HepG2 (cell line): ENCODE measurements at regions not wholly inside any gene's neighbourhood (a gene's known extent, or its start where the extent isn't known, plus 50 kb on each side); places are given as distances from the start of the nearest gene placed in this dataset.
A peak's percentile ranks its signal among the peaks of the same experiment; 100 is the strongest.

Source experiments
- ATAC-seq: fragments of 200-7000 bp; cut with Tn5 transposase; 3 replicates; pipeline ENCODE4 v1.9.1; 2020; ENCODE audit warnings: mild to moderate bottlenecking, moderate library complexity
- BruUV-seq: library from RNA; stranded (reverse); fragments of 400-500 nt; replicated peaks from 2 replicates; lab custom pipeline; 2021; lab: Mats Ljungman, UMichigan
- CTCF ChIA-PET: fragments of 300-600 bp; formaldehyde crosslinking; extraction: SDS; loops from one replicate; lab custom pipeline; 2021; ENCODE audit warnings: low total read pairs, inconsistent platforms, low intra/inter-chr PET ratio; lab: Yijun Ruan, JAX
- POLR2A ChIA-PET: fragments of 350-600 bp; sonication (Branson Sonifier 250); formaldehyde crosslinking; loops from one replicate; lab custom pipeline; 2020; ENCODE audit warnings: antibody characterized with exemption, inconsistent platforms; lab: Yijun Ruan, JAX
- DNase-seq: peaks from one replicate; pipeline ENCODE4 v3.0.0-alpha.2; 2015; ENCODE audit warnings: low spot score
- FAIRE-seq: peaks from 3 replicates; lab custom pipeline; 2011; peaks lifted over from hg19 to GRCh38; lab: Jason Lieb, UNC
- H2AFZ ChIP-seq: one replicate; pipeline ENCODE4 v1.6.1; 2011; ENCODE audit warnings: low read length, inconsistent platforms
- H3K27ac ChIP-seq: fragments of 300-600 bp; 3 replicates; pipeline ENCODE4 v1.8.0; 2011; ENCODE audit warnings: mixed run types, mild to moderate bottlenecking, mixed read lengths, low read length, inconsistent platforms; ENCODE audit not compliant: insufficient read depth; ENCODE audit errors: extremely low read length
- H3K27me3 ChIP-seq, 2 experiments: fragments of 200-600 bp in 1 of 2; 2 replicates in 1 of 2; 3 replicates in 1 of 2; pipeline versions ENCODE4 v1.6.0 to v1.8.0; 2011; ENCODE audit warnings: low read length in 2 of 2, mild to moderate bottlenecking in 2 of 2, moderate library complexity in 2 of 2, inconsistent platforms in 1 of 2; ENCODE audit not compliant: insufficient read depth in 2 of 2, control insufficient read depth in 1 of 2
- H3K36me3 ChIP-seq, 2 experiments: fragments of 200-600 bp in 1 of 2; replicated peaks in 1 of 2; 2 replicates in 1 of 2; 3 replicates in 1 of 2; pipeline versions ENCODE4 v1.5.1 to v1.8.0; 2011; ENCODE audit warnings: low read length in 2 of 2, inconsistent platforms in 1 of 2; ENCODE audit not compliant: insufficient read depth in 2 of 2, control insufficient read depth in 1 of 2
- H3K4me1 ChIP-seq: 2 replicates; pipeline ENCODE4 v1.5.1; 2012; ENCODE audit warnings: low read length, inconsistent platforms; ENCODE audit not compliant: insufficient read depth
- H3K4me2 ChIP-seq: 2 replicates; pipeline ENCODE4 v1.6.0; 2011; ENCODE audit warnings: low read depth, low read length, inconsistent platforms
- H3K4me3 ChIP-seq, 3 experiments: fragments of 200-600 bp in 1 of 3; sonication (generic), shearing (Covaris generic) in 1 of 3; replicated peaks in 1 of 3; 2 replicates each; pipeline ENCODE4 v1.5.1; 2011 to 2016; ENCODE audit warnings: low read length in 3 of 3, inconsistent platforms in 2 of 3, low read depth in 2 of 3, mild to moderate bottlenecking in 2 of 3, control low read depth in 1 of 3, mixed read lengths in 1 of 3; ENCODE audit not compliant: insufficient read depth in 1 of 3
- H3K79me2 ChIP-seq: one replicate; pipeline ENCODE4 v1.6.1; 2011; ENCODE audit warnings: low read length, inconsistent platforms; ENCODE audit not compliant: insufficient read depth
- H3K9ac ChIP-seq: 2 replicates; pipeline ENCODE4 v1.6.0; 2011; ENCODE audit warnings: mild to moderate bottlenecking, low read depth, low read length, inconsistent platforms; ENCODE audit not compliant: insufficient read depth
- H3K9me3 ChIP-seq: 2 replicates; pipeline ENCODE4 v1.5.1; 2012; ENCODE audit warnings: mild to moderate bottlenecking, low read length
- H4K20me1 ChIP-seq: 2 replicates; pipeline ENCODE4 v1.6.0; 2011; ENCODE audit warnings: inconsistent platforms, mild to moderate bottlenecking, low read length, moderate library complexity; ENCODE audit not compliant: insufficient read depth
- DMAP1 ChIP-seq: IDR thresholded peaks from 2 replicates; pipeline ENCODE4 v1.6.1; 2016
- DZIP1 ChIP-seq: sonication (generic); formaldehyde crosslinking; IDR thresholded peaks from 2 replicates; pipeline ENCODE4 v1.5.0; 2020; ENCODE audit warnings: mild to moderate bottlenecking, missing genetic modification reagents
- HNF4G ChIP-seq, 2 experiments: sonication (generic) in 1 of 2; formaldehyde crosslinking in 1 of 2; IDR thresholded peaks; 2 replicates each; pipeline versions ENCODE4 v1.4.0 to v1.6.1; 2011 to 2020; ENCODE audit warnings: borderline replicate concordance in 2 of 2, low read depth in 2 of 2, mild to moderate bottlenecking in 2 of 2, low read length in 1 of 2, missing genetic modification reagents in 1 of 2, moderate library complexity in 1 of 2
- HOXA9 ChIP-seq: sonication (generic); formaldehyde crosslinking; IDR thresholded peaks from 2 replicates; pipeline ENCODE4 v1.8.1; 2022; ENCODE audit warnings: missing genetic modification reagents, mild to moderate bottlenecking, moderate library complexity, borderline replicate concordance
- REPIN1 ChIP-seq: sonication (generic); formaldehyde crosslinking; IDR thresholded peaks from 2 replicates; pipeline ENCODE4 v1.8.0; 2022; ENCODE audit warnings: missing genetic modification reagents, low read depth, mild to moderate bottlenecking, borderline replicate concordance
- SATB2 ChIP-seq: sonication (generic); formaldehyde crosslinking; IDR thresholded peaks from 2 replicates; pipeline ENCODE4 v1.5.0; 2020; ENCODE audit warnings: missing genetic modification reagents
- TRIM24 ChIP-seq: sonication (generic); formaldehyde crosslinking; IDR thresholded peaks from 2 replicates; pipeline ENCODE4 v1.8.0; 2022; ENCODE audit warnings: mild to moderate bottlenecking, missing genetic modification reagents
- ZNF496 ChIP-seq: sonication (generic); formaldehyde crosslinking; IDR thresholded peaks from 2 replicates; pipeline ENCODE4 v1.8.1; 2023; ENCODE audit warnings: mild to moderate bottlenecking, moderate library complexity, missing genetic modification reagents; ENCODE audit not compliant: insufficient replicate concordance
- ZNF510 ChIP-seq: sonication (generic); formaldehyde crosslinking; IDR thresholded peaks from 2 replicates; pipeline ENCODE4 v1.4.0; 2020; ENCODE audit warnings: low read depth, mild to moderate bottlenecking, missing genetic modification reagents
- ZNF605 ChIP-seq: sonication (generic); formaldehyde crosslinking; IDR thresholded peaks from 2 replicates; pipeline ENCODE4 v1.8.0; 2022; ENCODE audit warnings: mild to moderate bottlenecking, missing genetic modification reagents
- ZNF660 ChIP-seq: sonication (generic); formaldehyde crosslinking; IDR thresholded peaks from 2 replicates; pipeline ENCODE4 v1.5.1; 2020; ENCODE audit warnings: mild to moderate bottlenecking, low read depth, missing genetic modification reagents, borderline replicate concordance
- ZNF784 ChIP-seq: sonication (generic); formaldehyde crosslinking; IDR thresholded peaks from 2 replicates; pipeline ENCODE4 v1.5.1; 2020; ENCODE audit warnings: missing genetic modification reagents, mild to moderate bottlenecking, borderline replicate concordance
- ZSCAN9 ChIP-seq: IDR thresholded peaks from 2 replicates; pipeline ENCODE4 v1.6.1; 2016; ENCODE audit warnings: borderline replicate concordance
- WGBS: methylation state at CpG from one replicate; pipeline ENCODE4 v1.1.6; 2017; ENCODE audit warnings: low lambda C conversion rate; 5-methylcytosine and 5-hydroxymethylcytosine counted together
- in situ Hi-C: cut with HindIII; loops from 2 replicates; pipeline ENCODE4 v1.10.0; 2017; ENCODE audit warnings: low pct_unique_long_range_greater_than_20kb; ENCODE audit not compliant: extremely low pct_ligation_motif_present
- intact Hi-C: fragments of 100-400 bp; cut with micrococcal nuclease; formaldehyde crosslinking; loops from one replicate; pipeline ENCODE4 v1.10.0; 2022; ENCODE audit not compliant: unreplicated experiment
- TF ChIP-seq, protein P1 (sequence below): sonication (generic); formaldehyde crosslinking; IDR thresholded peaks from 2 replicates; pipeline ENCODE4 v1.4.0; 2020; ENCODE audit warnings: missing genetic modification reagents, borderline replicate concordance
- TF ChIP-seq, protein P2 (sequence below): sonication (generic); formaldehyde crosslinking; IDR thresholded peaks from 2 replicates; pipeline ENCODE4 v1.4.0; 2020; ENCODE audit warnings: mild to moderate bottlenecking, missing genetic modification reagents
- TF ChIP-seq, protein P3 (sequence below): IDR thresholded peaks from 2 replicates; pipeline ENCODE4 v1.6.1; 2016; ENCODE audit warnings: low read depth, control low read depth

DNA sequence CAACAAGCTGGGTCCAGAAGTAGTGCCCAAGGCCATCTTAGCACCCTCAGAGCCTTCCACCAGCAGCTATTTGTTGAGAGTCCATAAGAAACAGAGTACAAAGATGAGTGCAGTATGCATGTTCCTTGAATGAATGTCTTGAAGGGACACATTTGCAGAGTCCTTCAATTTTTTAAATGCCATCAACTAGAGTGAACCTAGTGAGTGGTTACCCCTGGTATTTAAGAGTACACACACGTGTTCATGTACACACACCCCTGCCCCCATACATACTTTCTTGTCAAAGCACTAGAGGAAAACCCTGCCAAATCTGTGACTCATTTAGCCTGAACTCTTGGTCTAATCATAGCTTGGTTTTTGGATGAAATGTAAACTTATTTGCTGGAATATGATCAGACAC lies 84.5 kb upstream of the GALNT15 start:
- FAIRE-seq (no peak), DNase-seq (peak; percentile 12), ATAC-seq (no peak)
- no peak overlapping the region for H3K4me3 ChIP-seq
- no peaks in the 10 kb centered on the region for H3K79me2 ChIP-seq
- H3K4me1 ChIP-seq: no peaks in the 10 kb centered on the region
- ChIA-PET CTCF (no interaction called here), POLR2A (no interaction called here)
- TF ChIP-seq, protein P1, sequence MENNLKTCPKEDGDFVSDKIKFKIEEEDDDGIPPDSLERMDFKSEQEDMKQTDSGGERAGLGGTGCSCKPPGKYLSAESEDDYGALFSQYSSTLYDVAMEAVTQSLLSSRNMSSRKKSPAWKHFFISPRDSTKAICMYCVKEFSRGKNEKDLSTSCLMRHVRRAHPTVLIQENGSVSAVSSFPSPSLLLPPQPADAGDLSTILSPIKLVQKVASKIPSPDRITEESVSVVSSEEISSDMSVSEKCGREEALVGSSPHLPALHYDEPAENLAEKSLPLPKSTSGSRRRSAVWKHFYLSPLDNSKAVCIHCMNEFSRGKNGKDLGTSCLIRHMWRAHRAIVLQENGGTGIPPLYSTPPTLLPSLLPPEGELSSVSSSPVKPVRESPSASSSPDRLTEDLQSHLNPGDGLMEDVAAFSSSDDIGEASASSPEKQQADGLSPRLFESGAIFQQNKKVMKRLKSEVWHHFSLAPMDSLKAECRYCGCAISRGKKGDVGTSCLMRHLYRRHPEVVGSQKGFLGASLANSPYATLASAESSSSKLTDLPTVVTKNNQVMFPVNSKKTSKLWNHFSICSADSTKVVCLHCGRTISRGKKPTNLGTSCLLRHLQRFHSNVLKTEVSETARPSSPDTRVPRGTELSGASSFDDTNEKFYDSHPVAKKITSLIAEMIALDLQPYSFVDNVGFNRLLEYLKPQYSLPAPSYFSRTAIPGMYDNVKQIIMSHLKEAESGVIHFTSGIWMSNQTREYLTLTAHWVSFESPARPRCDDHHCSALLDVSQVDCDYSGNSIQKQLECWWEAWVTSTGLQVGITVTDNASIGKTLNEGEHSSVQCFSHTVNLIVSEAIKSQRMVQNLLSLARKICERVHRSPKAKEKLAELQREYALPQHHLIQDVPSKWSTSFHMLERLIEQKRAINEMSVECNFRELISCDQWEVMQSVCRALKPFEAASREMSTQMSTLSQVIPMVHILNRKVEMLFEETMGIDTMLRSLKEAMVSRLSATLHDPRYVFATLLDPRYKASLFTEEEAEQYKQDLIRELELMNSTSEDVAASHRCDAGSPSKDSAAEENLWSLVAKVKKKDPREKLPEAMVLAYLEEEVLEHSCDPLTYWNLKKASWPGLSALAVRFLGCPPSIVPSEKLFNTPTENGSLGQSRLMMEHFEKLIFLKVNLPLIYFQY (CRISPR knock-in tag): no peak
- TF ChIP-seq DMAP1 (CRISPR knock-in tag) (no peak), ZNF605 (CRISPR knock-in tag) (no peak), HNF4G (IDR thresholded peaks at IDR 0.05; ENCODE audit: borderline replicate concordance, low read depth, low read length) (no peak), HNF4G (CRISPR knock-in tag; IDR thresholded peaks at IDR 0.05; ENCODE audit: borderline replicate concordance, low read depth) (no peak), HOXA9 (no peak), ZSCAN9 (CRISPR knock-in tag) (no peak), ZNF784 (CRISPR knock-in tag) (no peak), TRIM24 (CRISPR knock-in tag) (no peak), ZNF660 (CRISPR knock-in tag) (no peak), ZNF496 (CRISPR knock-in tag) (no peak), DZIP1 (CRISPR knock-in tag) (no peak), ZNF510 (no peak), REPIN1 (CRISPR knock-in tag) (no peak), SATB2 (CRISPR knock-in tag) (no peak)
- TF ChIP-seq, protein P2, sequence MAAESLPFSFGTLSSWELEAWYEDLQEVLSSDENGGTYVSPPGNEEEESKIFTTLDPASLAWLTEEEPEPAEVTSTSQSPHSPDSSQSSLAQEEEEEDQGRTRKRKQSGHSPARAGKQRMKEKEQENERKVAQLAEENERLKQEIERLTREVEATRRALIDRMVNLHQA (CRISPR knock-in tag): no peak
- TF ChIP-seq, protein P3, sequence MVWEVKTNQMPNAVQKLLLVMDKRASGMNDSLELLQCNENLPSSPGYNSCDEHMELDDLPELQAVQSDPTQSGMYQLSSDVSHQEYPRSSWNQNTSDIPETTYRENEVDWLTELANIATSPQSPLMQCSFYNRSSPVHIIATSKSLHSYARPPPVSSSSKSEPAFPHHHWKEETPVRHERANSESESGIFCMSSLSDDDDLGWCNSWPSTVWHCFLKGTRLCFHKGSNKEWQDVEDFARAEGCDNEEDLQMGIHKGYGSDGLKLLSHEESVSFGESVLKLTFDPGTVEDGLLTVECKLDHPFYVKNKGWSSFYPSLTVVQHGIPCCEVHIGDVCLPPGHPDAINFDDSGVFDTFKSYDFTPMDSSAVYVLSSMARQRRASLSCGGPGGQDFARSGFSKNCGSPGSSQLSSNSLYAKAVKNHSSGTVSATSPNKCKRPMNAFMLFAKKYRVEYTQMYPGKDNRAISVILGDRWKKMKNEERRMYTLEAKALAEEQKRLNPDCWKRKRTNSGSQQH (CRISPR knock-in tag): no peak
- no peak overlapping the region for H3K4me2 ChIP-seq
- H2AFZ ChIP-seq: no peak overlapping the region
- 0% methylated on average over 1 of the region's 1 CpG for WGBS
- no peaks in the 10 kb centered on the region for H4K20me1 ChIP-seq
- intact Hi-C loops: no loop called here
- no peaks in the 10 kb centered on the region for H3K27me3 ChIP-seq
- no peaks in the 10 kb centered on the region for H3K9me3 ChIP-seq
- H3K36me3 ChIP-seq: no peaks in the 10 kb centered on the region
- no peak overlapping the region for H3K27ac ChIP-seq
- in situ Hi-C loops: no loop called here
- no peak overlapping the region for H3K9ac ChIP-seq
- no TSS peak for BruUV-seq
